ENCODE measurements at regions not wholly inside any gene's neighbourhood (a gene's known extent, or its start where the extent isn't known, plus 50 kb on each side); places are given as distances from the start of the nearest gene placed in this dataset.

GRCh38 chr5:167915237-167915636 lies 376.2 kb upstream of the WWC1 start (continued):
- TF ChIP-seq, protein P1, sequence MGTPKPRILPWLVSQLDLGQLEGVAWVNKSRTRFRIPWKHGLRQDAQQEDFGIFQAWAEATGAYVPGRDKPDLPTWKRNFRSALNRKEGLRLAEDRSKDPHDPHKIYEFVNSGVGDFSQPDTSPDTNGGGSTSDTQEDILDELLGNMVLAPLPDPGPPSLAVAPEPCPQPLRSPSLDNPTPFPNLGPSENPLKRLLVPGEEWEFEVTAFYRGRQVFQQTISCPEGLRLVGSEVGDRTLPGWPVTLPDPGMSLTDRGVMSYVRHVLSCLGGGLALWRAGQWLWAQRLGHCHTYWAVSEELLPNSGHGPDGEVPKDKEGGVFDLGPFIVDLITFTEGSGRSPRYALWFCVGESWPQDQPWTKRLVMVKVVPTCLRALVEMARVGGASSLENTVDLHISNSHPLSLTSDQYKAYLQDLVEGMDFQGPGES (IDR thresholded peaks at IDR 0.05), result no peak
- TF ChIP-seq TARDBP (IDR thresholded peaks at IDR 0.05; ENCODE audit: borderline replicate concordance), result no peak
- TF ChIP-seq, protein P2, sequence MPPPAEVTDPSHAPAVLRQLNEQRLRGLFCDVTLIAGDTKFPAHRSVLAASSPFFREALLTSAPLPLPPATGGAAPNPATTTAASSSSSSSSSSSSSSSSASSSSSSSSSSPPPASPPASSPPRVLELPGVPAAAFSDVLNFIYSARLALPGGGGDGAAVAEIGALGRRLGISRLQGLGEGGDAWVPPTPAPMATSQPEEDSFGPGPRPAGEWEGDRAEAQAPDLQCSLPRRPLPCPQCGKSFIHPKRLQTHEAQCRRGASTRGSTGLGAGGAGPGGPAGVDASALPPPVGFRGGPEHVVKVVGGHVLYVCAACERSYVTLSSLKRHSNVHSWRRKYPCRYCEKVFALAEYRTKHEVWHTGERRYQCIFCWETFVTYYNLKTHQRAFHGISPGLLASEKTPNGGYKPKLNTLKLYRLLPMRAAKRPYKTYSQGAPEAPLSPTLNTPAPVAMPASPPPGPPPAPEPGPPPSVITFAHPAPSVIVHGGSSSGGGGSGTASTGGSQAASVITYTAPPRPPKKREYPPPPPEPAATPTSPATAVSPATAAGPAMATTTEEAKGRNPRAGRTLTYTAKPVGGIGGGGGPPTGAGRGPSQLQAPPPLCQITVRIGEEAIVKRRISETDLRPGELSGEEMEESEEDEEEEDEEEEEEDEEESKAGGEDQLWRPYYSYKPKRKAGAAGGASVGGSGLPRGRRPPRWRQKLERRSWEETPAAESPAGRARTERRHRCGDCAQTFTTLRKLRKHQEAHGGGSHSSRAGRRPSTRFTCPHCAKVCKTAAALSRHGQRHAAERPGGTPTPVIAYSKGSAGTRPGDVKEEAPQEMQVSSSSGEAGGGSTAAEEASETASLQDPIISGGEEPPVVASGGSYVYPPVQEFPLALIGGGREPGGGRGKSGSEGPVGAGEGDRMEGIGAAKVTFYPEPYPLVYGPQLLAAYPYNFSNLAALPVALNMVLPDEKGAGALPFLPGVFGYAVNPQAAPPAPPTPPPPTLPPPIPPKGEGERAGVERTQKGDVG (CRISPR knock-in tag; IDR thresholded peaks at IDR 0.05), result no peak
- no peak for TF ChIP-seq RELA (IDR thresholded peaks at IDR 0.05; ENCODE audit: borderline replicate concordance, partially characterized antibody)
- TF ChIP-seq RCOR1 (conservative IDR thresholded peaks at IDR 0.05; ENCODE audit: low read depth, low read length), result no peak

DNA sequence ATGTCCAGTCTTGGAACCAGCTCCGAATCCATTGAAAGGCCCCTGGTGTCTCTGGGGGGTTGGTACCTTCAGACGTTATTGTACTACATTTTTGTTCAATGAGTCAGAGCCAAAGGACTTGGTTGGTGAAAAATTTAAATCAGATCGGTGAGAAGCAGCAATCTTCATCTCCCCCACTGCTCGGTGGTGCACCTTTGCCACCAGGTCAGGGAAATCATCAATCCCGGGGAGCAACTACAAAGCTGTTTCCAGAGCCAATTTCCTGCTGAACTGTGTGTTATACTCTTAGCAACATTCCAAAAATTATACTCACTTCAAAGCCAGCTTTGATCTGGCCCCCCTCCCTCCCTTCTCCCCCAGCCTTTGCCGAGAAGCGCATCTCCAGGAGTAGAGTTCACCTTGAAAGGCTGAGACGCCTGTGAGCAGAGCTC lies 375.2 kb upstream of the WWC1 start:
- in situ Hi-C loops (cut with MboI) (no loop called here), intact Hi-C loops (cut with micrococcal nuclease; ENCODE audit: unreplicated experiment) (no loop called here)
- ATAC-seq (no peak), FAIRE-seq (no peak), DNase-seq (ENCODE audit: low read depth, low spot score) (no peak)
- BruUV-seq (replicated peaks), result no TSS peak
- Histone ChIP-seq H4K20me1 (ENCODE audit: control insufficient read depth, insufficient read depth) (no peaks in the 10 kb centered on the region), H3K4me3 (no peak overlapping the region), H3K27ac (ENCODE audit: control insufficient read depth, insufficient read depth) (no peak overlapping the region), H3K9ac (ENCODE audit: control insufficient read depth, insufficient read depth, low read length) (no peak overlapping the region), H3K36me3 (ENCODE audit: control insufficient read depth in 2 of 2, insufficient read depth in 2 of 2, low read length in 1 of 2) (no peaks in the 10 kb centered on the region), H3K79me2 (ENCODE audit: control insufficient read depth, insufficient read depth, low read length) (no peaks in the 10 kb centered on the region), H3K9me3 (replicated peaks; ENCODE audit: control insufficient read depth, insufficient read depth, low read length) (no peaks in the 10 kb centered on the region), H3K4me1 (ENCODE audit: control insufficient read depth, insufficient read depth, low read length) (no peaks in the 10 kb centered on the region), H2AFZ (ENCODE audit: control insufficient read depth, low read depth, low read length) (no peak overlapping the region), H3K4me2 (ENCODE audit: control insufficient read depth, insufficient read depth) (no peak overlapping the region), H3K27me3 (replicated peaks in 1 of 2; ENCODE audit: control insufficient read depth in 2 of 2, insufficient read depth in 2 of 2, low read length in 1 of 2) (no peaks in the 10 kb centered on the region; a peak in 2 of 4 replicates)
- ChIA-PET POLR2A (no interaction called here), SMC1A (ENCODE audit: uncharacterized antibody, unreplicated experiment) (no interaction called here), CTCF (no interaction called here), RAD21 (ENCODE audit: unreplicated experiment) (no interaction called here)
- 45% methylated on average over 7 of the region's 8 CpGs for WGBS (ENCODE audit: insufficient coverage, insufficient replicate concordance, low lambda C conversion rate, missing lambda C conversion rate)
- TF ChIP-seq ESRRA (IDR thresholded peaks at IDR 0.05; ENCODE audit: low read length) (no peak), EP300 (IDR thresholded peaks at IDR 0.05; ENCODE audit: borderline replicate concordance in 1 of 2, control insufficient read depth in 1 of 2, low read depth in 2 of 2, low read length in 2 of 2) (no peak), RFX5 (IDR thresholded peaks at IDR 0.05; ENCODE audit: low read depth, low read length) (no peak), POLR2AphosphoS5 (IDR thresholded peaks at IDR 0.05; ENCODE audit: low read length) (no peak), MYC (IDR thresholded peaks at IDR 0.05; ENCODE audit: insufficient read depth, insufficient read length, insufficient replicate concordance, low read length, severe bottlenecking) (no peak), MTA2 (IDR thresholded peaks at IDR 0.05; ENCODE audit: low read depth) (no peak), POLR2A (IDR thresholded peaks at IDR 0.05; ENCODE audit: low read depth, low read length) (no peak), ZNF592 (IDR thresholded peaks at IDR 0.05) (no peak), ZNF274 (IDR thresholded peaks at IDR 0.05; ENCODE audit: insufficient read depth, insufficient read length) (no peak)
- TF ChIP-seq, protein P3, sequence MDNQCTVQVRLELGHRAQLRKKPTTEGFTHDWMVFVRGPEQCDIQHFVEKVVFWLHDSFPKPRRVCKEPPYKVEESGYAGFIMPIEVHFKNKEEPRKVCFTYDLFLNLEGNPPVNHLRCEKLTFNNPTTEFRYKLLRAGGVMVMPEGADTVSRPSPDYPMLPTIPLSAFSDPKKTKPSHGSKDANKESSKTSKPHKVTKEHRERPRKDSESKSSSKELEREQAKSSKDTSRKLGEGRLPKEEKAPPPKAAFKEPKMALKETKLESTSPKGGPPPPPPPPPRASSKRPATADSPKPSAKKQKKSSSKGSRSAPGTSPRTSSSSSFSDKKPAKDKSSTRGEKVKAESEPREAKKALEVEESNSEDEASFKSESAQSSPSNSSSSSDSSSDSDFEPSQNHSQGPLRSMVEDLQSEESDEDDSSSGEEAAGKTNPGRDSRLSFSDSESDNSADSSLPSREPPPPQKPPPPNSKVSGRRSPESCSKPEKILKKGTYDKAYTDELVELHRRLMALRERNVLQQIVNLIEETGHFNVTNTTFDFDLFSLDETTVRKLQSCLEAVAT (IDR thresholded peaks at IDR 0.05), result no peak

Measured in GM12878 (cell line).